ENCODE measurements at regions not wholly inside any gene's neighbourhood (a gene's known extent, or its start where the extent isn't known, plus 50 kb on each side); places are given as distances from the start of the nearest gene placed in this dataset.

GRCh38 chr5:45796959-45797553, 100.9 kb upstream of the HCN1 start (continued):
- TF ChIP-seq MLXIP (CRISPR knock-in tag; IDR thresholded peaks at IDR 0.05; ENCODE audit: borderline replicate concordance) = no peak
- no peak for TF ChIP-seq ZFP36L1 (CRISPR knock-in tag; IDR thresholded peaks at IDR 0.05)
- TF ChIP-seq ZNF597 (CRISPR knock-in tag; IDR thresholded peaks at IDR 0.05) = no peak
- no peak for TF ChIP-seq ZMYM4 (CRISPR knock-in tag; IDR thresholded peaks at IDR 0.05)

GRCh38 chr5:45795458-45795857, 99.3 kb upstream of the HCN1 start:
- POLR2A ChIA-PET = no interaction called here
- in situ Hi-C loops (cut with HindIII; ENCODE audit: extremely low pct_ligation_motif_present, low pct_unique_long_range_greater_than_20kb) (no loop called here), intact Hi-C loops (cut with micrococcal nuclease; ENCODE audit: unreplicated experiment) (no loop called here)
- FAIRE-seq (no peak), DNase-seq (ENCODE audit: low spot score) (no peak), ATAC-seq (no peak)
- H4K20me1 ChIP-seq (ENCODE audit: insufficient read depth, low read length) = no peaks in the 10 kb centered on the region
- no peak overlapping the region for H3K4me2 ChIP-seq (ENCODE audit: low read depth, low read length)
- no peak overlapping the region for H3K9ac ChIP-seq (ENCODE audit: insufficient read depth, low read depth, low read length)
- CTCF ChIA-PET (ENCODE audit: low intra/inter-chr PET ratio, low total read pairs) = no interaction called here
- no peaks in the 10 kb centered on the region for H3K27me3 ChIP-seq (ENCODE audit: control insufficient read depth in 1 of 2, insufficient read depth in 2 of 2, low read length in 2 of 2)
- no peaks in the 10 kb centered on the region for H3K4me1 ChIP-seq (ENCODE audit: insufficient read depth, low read length)
- no peaks in the 10 kb centered on the region for H3K79me2 ChIP-seq (ENCODE audit: insufficient read depth, low read length)
- H3K9me3 ChIP-seq (ENCODE audit: low read length) = peaks cover 80% of the 10 kb centered on the region
- no peak for TF ChIP-seq ZMYM2 (CRISPR knock-in tag; IDR thresholded peaks at IDR 0.05)
- TF ChIP-seq ZNF766 (CRISPR knock-in tag; IDR thresholded peaks at IDR 0.05; ENCODE audit: borderline replicate concordance) = no peak
- TF ChIP-seq EED (CRISPR knock-in tag; IDR thresholded peaks at IDR 0.05) = no peak
- TF ChIP-seq NRL (CRISPR knock-in tag; IDR thresholded peaks at IDR 0.05; ENCODE audit: borderline replicate concordance) = no peak
- TF ChIP-seq KIAA2018 (CRISPR knock-in tag; IDR thresholded peaks at IDR 0.05; ENCODE audit: borderline replicate concordance) = no peak
- TF ChIP-seq HOXA5 (CRISPR knock-in tag; IDR thresholded peaks at IDR 0.05) = no peak
- WGBS (ENCODE audit: low lambda C conversion rate) = 0% methylated on average over 1 of the region's 1 CpG
- no peak overlapping the region for H2AFZ ChIP-seq (ENCODE audit: low read length)
- BruUV-seq (replicated peaks) = no TSS peak
- H3K27ac ChIP-seq (ENCODE audit: extremely low read length, insufficient read depth, low read length) = no peak overlapping the region
- no peak overlapping the region for H3K4me3 ChIP-seq (replicated peaks in 1 of 3; ENCODE audit: insufficient read depth in 1 of 3, low read depth in 2 of 3, low read length in 3 of 3)
- no peaks in the 10 kb centered on the region for H3K36me3 ChIP-seq (replicated peaks in 1 of 2; ENCODE audit: control insufficient read depth in 1 of 2, insufficient read depth in 2 of 2, low read length in 2 of 2)

Data from HepG2 (cell line).